ENCODE measurements at regions not wholly inside any gene's neighbourhood (a gene's known extent, or its start where the extent isn't known, plus 50 kb on each side); places are given as distances from the start of the nearest gene placed in this dataset.

- TF ChIP-seq EZH2phosphoT487 (IDR thresholded peaks at IDR 0.05; ENCODE audit: low read depth, severe bottlenecking, unreplicated experiment) (no peak), EZH2 (IDR thresholded peaks at IDR 0.05; ENCODE audit: borderline replicate concordance) (no peak)
Observed at GRCh38 chr13:99140831-99141230, 59.8 kb upstream of the UBAC2 start.

Measured in hepatocyte (in vitro differentiated cells).